Kidney epithelial cell (primary cell): ENCODE measurements at regions not wholly inside any gene's neighbourhood (a gene's known extent, or its start where the extent isn't known, plus 50 kb on each side); places are given as distances from the start of the nearest gene placed in this dataset.

Experiments used
- DNase-seq: peaks from one replicate; pipeline ENCODE4 v3.0.0-alpha.2; 2010; ENCODE audit warnings: low read depth
- H3K27me3 ChIP-seq: 2 replicates; pipeline ENCODE4 v1.6.0; 2011; ENCODE audit warnings: low read length; ENCODE audit not compliant: control insufficient read depth, insufficient read depth
- H3K36me3 ChIP-seq: 2 replicates; pipeline ENCODE4 v1.5.1; 2011; ENCODE audit warnings: low read length; ENCODE audit not compliant: control insufficient read depth, insufficient read depth
- H3K4me3 ChIP-seq: 2 replicates; pipeline ENCODE4 v1.5.1; 2011; ENCODE audit warnings: low read depth, mild to moderate bottlenecking, control low read depth, low read length
- CTCF ChIP-seq: IDR thresholded peaks from 2 replicates; pipeline ENCODE4 v1.5.1; 2011; ENCODE audit warnings: mild to moderate bottlenecking, moderate library complexity, low read length, control low read depth, inconsistent platforms; ENCODE audit not compliant: insufficient read depth, poor library complexity, severe bottlenecking

GRCh38 chr6:145309842-145310535 lies 425.3 kb downstream of the EPM2A start:
- DNase-seq = no peak
- no peak for TF ChIP-seq CTCF

GRCh38 chr6:145312481-145312880 lies 422.8 kb downstream of the EPM2A start:
- DNase-seq = no peak
- no peaks in the 10 kb centered on the region for H3K36me3 ChIP-seq
- no peaks in the 10 kb centered on the region for H3K27me3 ChIP-seq
- no peak overlapping the region for H3K4me3 ChIP-seq
- no peak for TF ChIP-seq CTCF

More at GRCh38 chr6:145309842-145310535, 425.3 kb downstream of the EPM2A start:
- no peaks in the 10 kb centered on the region for H3K27me3 ChIP-seq
- no peak overlapping the region for H3K4me3 ChIP-seq
- H3K36me3 ChIP-seq = no peaks in the 10 kb centered on the region

GRCh38 chr6:145313041-145313855 lies 422.1 kb downstream of the EPM2A start:
- no peak for DNase-seq
- TF ChIP-seq CTCF = no peak
- Histone ChIP-seq H3K4me3 (no peak overlapping the region), H3K36me3 (no peaks in the 10 kb centered on the region), H3K27me3 (no peaks in the 10 kb centered on the region)

GRCh38 chr6:145315982-145316600 lies 419.2 kb downstream of the EPM2A start:
- Histone ChIP-seq H3K27me3 (no peaks in the 10 kb centered on the region), H3K4me3 (no peak overlapping the region), H3K36me3 (no peaks in the 10 kb centered on the region)
- DNase-seq = no peak
- no peak for TF ChIP-seq CTCF

GRCh38 chr6:145318952-145319351 lies 416.4 kb downstream of the EPM2A start:
- TF ChIP-seq CTCF = no peak
- Histone ChIP-seq H3K36me3 (no peaks in the 10 kb centered on the region), H3K4me3 (no peak overlapping the region), H3K27me3 (no peaks in the 10 kb centered on the region)
- no peak for DNase-seq
